ENCODE measurements at regions not wholly inside any gene's neighbourhood (a gene's known extent, or its start where the extent isn't known, plus 50 kb on each side); places are given as distances from the start of the nearest gene placed in this dataset.

GRCh38 chr2:118689874-118690273 is 157.6 kb downstream of the EN1 start:
- H3K4me1 ChIP-seq (ENCODE audit: control insufficient read depth in 1 of 2, insufficient read depth in 2 of 2, low read depth in 1 of 2, low read length in 1 of 2), result no peaks in the 10 kb centered on the region; a peak in 1 of 4 replicates
- H2AFZ ChIP-seq (ENCODE audit: low read depth), result no peak overlapping the region
- H3K27me3 ChIP-seq (ENCODE audit: insufficient read depth), result no peaks in the 10 kb centered on the region
- H3K79me2 ChIP-seq (ENCODE audit: insufficient read depth), result no peaks in the 10 kb centered on the region
- WGBS (ENCODE audit: low lambda C conversion rate), result 45% methylated on average over 4 of the region's 4 CpGs
- no peak for DNase-seq
- H3K4me2 ChIP-seq, result no peak overlapping the region
- H3K9ac ChIP-seq, result no peak overlapping the region
- H3K27ac ChIP-seq (ENCODE audit: low read depth in 2 of 2, low read length in 1 of 2), result no peak overlapping the region
- H3F3A ChIP-seq (replicated peaks; ENCODE audit: insufficient read depth), result no peaks in the 10 kb centered on the region
- POLR2A ChIA-PET, result no interaction called here
- H3K36me3 ChIP-seq (replicated peaks in 1 of 2; ENCODE audit: control insufficient read depth in 1 of 2, insufficient read depth in 2 of 2, low read length in 1 of 2), result no peaks in the 10 kb centered on the region
- CTCF ChIA-PET, result no interaction called here
- no peaks in the 10 kb centered on the region for H4K20me1 ChIP-seq (ENCODE audit: insufficient read depth)
- H3K9me2 ChIP-seq, result no peaks in the 10 kb centered on the region
- no peak overlapping the region for H3K4me3 ChIP-seq (ENCODE audit: low read depth in 2 of 2, low read length in 1 of 2)
- TF ChIP-seq MXI1 (IDR thresholded peaks at IDR 0.05; ENCODE audit: low read depth, low read length) (no peak), REST (IDR thresholded peaks at IDR 0.05; ENCODE audit: low read depth, low read length) (no peak), SIN3A (IDR thresholded peaks at IDR 0.05; ENCODE audit: borderline replicate concordance, low read depth, low read length) (no peak), MAX (IDR thresholded peaks at IDR 0.05; ENCODE audit: low read depth) (no peak), PBX3 (IDR thresholded peaks at IDR 0.05) (no peak), EP300 (IDR thresholded peaks at IDR 0.05; ENCODE audit: borderline replicate concordance in 1 of 2, low read depth in 1 of 2, low read length in 1 of 2) (no peak), FOSL2 (IDR thresholded peaks at IDR 0.05; ENCODE audit: borderline replicate concordance, low read depth) (no peak), ZBTB33 (IDR thresholded peaks at IDR 0.05; ENCODE audit: borderline replicate concordance, low read depth) (no peak), GABPA (IDR thresholded peaks at IDR 0.05; ENCODE audit: low read depth) (no peak), RCOR1 (IDR thresholded peaks at IDR 0.05; ENCODE audit: low read length) (no peak), FOXM1 (IDR thresholded peaks at IDR 0.05; ENCODE audit: low read depth) (no peak), TCF12 (IDR thresholded peaks at IDR 0.05) (no peak), NFIC (IDR thresholded peaks at IDR 0.05; ENCODE audit: borderline replicate concordance) (no peak), ELF1 (IDR thresholded peaks at IDR 0.05) (no peak), CHD2 (IDR thresholded peaks at IDR 0.05; ENCODE audit: low read length, partially characterized antibody) (no peak), YY1 (IDR thresholded peaks at IDR 0.05; ENCODE audit: low read depth) (no peak)
- H3K9me3 ChIP-seq, result no peaks in the 10 kb centered on the region
